ENCODE measurements at regions not wholly inside any gene's neighbourhood (a gene's known extent, or its start where the extent isn't known, plus 50 kb on each side); places are given as distances from the start of the nearest gene placed in this dataset.

DNA sequence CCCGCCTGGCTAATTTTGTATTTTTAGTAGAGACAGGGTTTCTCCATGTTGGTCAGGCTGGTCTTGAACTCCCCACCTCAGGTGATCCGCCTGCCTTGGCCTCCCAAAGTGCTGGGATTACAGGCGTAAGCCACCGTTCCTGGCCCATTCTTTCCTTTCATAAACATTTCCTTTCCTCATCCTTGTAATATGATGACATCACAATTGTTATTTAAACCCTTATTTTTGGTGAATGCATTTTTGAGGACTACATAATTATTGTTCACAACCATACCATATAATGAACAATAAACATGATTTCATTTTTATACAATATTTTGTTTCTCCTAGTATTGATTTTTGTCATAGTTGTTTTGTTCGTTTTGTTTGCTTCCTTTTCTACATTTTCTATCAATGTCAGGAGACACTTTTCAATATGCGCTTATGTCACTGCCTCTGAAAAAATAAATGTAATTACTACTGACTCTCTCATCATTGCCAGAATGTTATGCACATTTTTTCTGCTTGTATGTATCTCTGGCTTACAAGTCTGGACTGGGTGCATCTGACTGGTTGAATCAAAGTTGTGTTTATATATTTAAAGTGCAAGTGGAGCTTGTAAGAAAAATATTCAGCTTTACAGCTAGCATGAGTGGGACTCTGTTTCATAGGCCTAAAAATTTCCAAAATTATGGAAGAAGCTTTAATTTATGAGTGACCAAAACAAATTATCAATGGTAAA, 2286.3 kb upstream of the RAG2 start:
- no peak overlapping the region for H4K8ac ChIP-seq (replicated peaks; ENCODE audit: insufficient read length, low read depth, low read length)
- H3K79me2 ChIP-seq (ENCODE audit: insufficient read depth, low read length), result no peaks in the 10 kb centered on the region
- H3K27ac ChIP-seq (ENCODE audit: insufficient read length, low read depth, low read length), result no peak overlapping the region
- H3K4me1 ChIP-seq (ENCODE audit: insufficient read depth, low read length), result no peaks in the 10 kb centered on the region
- no peaks in the 10 kb centered on the region for H3K36me3 Mint-ChIP-seq (ENCODE audit: insufficient read depth in 1 of 3, low read depth in 3 of 3)
- H3K23me2 ChIP-seq (ENCODE audit: insufficient read length, low read depth, low read length, poor library complexity, severe bottlenecking), result no peaks in the 10 kb centered on the region
- H3K9me3 Mint-ChIP-seq, result no peaks in the 10 kb centered on the region
- H2AK5ac ChIP-seq (ENCODE audit: insufficient read length, low read length), result no peak overlapping the region
- no peaks in the 10 kb centered on the region for H4K20me1 ChIP-seq (ENCODE audit: control insufficient read depth, insufficient read depth, insufficient read length)
- H3K27ac Mint-ChIP-seq, result no peak overlapping the region
- no peaks in the 10 kb centered on the region for H3K27me3 ChIP-seq (ENCODE audit: insufficient read depth, low read length)
- H3K56ac ChIP-seq (ENCODE audit: insufficient read length, low read depth, low read length), result no peak overlapping the region
- H3K4me3 Mint-ChIP-seq, result no peak overlapping the region
- DNase-seq, result no peak
- H3K23ac ChIP-seq (ENCODE audit: insufficient read length, low read depth, low read length), result no peak overlapping the region
- H3K4me2 ChIP-seq (ENCODE audit: insufficient read depth, insufficient read length, low read length), result no peak overlapping the region
- no peaks in the 10 kb centered on the region for H3K4me1 Mint-ChIP-seq
- H3K9me3 ChIP-seq (ENCODE audit: control insufficient read depth, low read depth, low read length), result no peaks in the 10 kb centered on the region
- H3T11ph ChIP-seq (ENCODE audit: low read length), result no peak overlapping the region
- no CpG with 5 or more reads among the region's 6 CpGs for WGBS (ENCODE audit: extremely low coverage, insufficient read length, low lambda C conversion rate)
- no peak overlapping the region for H2BK12ac ChIP-seq (ENCODE audit: insufficient read length, low read depth, low read length)
- no peaks in the 10 kb centered on the region for H3K79me1 ChIP-seq (ENCODE audit: insufficient read depth, low read depth, low read length, poor library complexity, severe bottlenecking)
- H3K9ac ChIP-seq (ENCODE audit: extremely low read depth, insufficient read length, low read length), result no peak overlapping the region
- no peak overlapping the region for H4K91ac ChIP-seq (ENCODE audit: insufficient read length, low read depth, low read length)
- no peak overlapping the region for H2AFZ ChIP-seq (ENCODE audit: low read length)
- no peak overlapping the region for H3K14ac ChIP-seq (ENCODE audit: insufficient read depth, low read length)
- H4K5ac ChIP-seq (ENCODE audit: insufficient read length, low read depth, low read length), result no peak overlapping the region
- H2BK5ac ChIP-seq (ENCODE audit: insufficient read length, low read length), result no peak overlapping the region
- H2BK15ac ChIP-seq (ENCODE audit: low read depth, low read length), result no peak overlapping the region
- no peak overlapping the region for H3K18ac ChIP-seq (ENCODE audit: insufficient read length, low read depth, low read length)
- TF ChIP-seq, protein P1, sequence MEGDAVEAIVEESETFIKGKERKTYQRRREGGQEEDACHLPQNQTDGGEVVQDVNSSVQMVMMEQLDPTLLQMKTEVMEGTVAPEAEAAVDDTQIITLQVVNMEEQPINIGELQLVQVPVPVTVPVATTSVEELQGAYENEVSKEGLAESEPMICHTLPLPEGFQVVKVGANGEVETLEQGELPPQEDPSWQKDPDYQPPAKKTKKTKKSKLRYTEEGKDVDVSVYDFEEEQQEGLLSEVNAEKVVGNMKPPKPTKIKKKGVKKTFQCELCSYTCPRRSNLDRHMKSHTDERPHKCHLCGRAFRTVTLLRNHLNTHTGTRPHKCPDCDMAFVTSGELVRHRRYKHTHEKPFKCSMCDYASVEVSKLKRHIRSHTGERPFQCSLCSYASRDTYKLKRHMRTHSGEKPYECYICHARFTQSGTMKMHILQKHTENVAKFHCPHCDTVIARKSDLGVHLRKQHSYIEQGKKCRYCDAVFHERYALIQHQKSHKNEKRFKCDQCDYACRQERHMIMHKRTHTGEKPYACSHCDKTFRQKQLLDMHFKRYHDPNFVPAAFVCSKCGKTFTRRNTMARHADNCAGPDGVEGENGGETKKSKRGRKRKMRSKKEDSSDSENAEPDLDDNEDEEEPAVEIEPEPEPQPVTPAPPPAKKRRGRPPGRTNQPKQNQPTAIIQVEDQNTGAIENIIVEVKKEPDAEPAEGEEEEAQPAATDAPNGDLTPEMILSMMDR (conservative IDR thresholded peaks at IDR 0.05), result no peak
- H2BK120ac ChIP-seq (ENCODE audit: low read depth, low read length, poor library complexity, severe bottlenecking), result no peak overlapping the region
- H3K27me3 Mint-ChIP-seq (ENCODE audit: low read depth), result no peaks in the 10 kb centered on the region
- no peak overlapping the region for H2BK20ac ChIP-seq (ENCODE audit: low read depth, low read length, poor library complexity, severe bottlenecking)
- H3K4ac ChIP-seq (ENCODE audit: low read depth, low read length), result no peak overlapping the region
